KMS-11 (cell line): ENCODE measurements at regions not wholly inside any gene's neighbourhood (a gene's known extent, or its start where the extent isn't known, plus 50 kb on each side); places are given as distances from the start of the nearest gene placed in this dataset.

Experiments
- H2AFZ ChIP-seq: fragments of 200-600 bp; sonication (generic); 2 replicates; pipeline ENCODE4 v1.6.1; 2016; ENCODE audit warnings: antibody characterized with exemption, mixed run types, low read depth
- H3K27ac ChIP-seq: fragments of 200-600 bp; sonication (generic); 2 replicates; pipeline ENCODE4 v1.6.1; 2016; ENCODE audit warnings: mild to moderate bottlenecking, mixed run types
- H3K27me3 ChIP-seq: fragments of 200-600 bp; sonication (generic); 2 replicates; pipeline ENCODE4 v1.6.1; 2017; ENCODE audit warnings: mild to moderate bottlenecking, low read depth, mixed run types, moderate library complexity; ENCODE audit not compliant: insufficient read depth
- H3K36me3 ChIP-seq: fragments of 200-600 bp; sonication (generic); 2 replicates; pipeline ENCODE4 v1.6.1; 2017; ENCODE audit warnings: mild to moderate bottlenecking, mixed run types; ENCODE audit not compliant: insufficient read depth
- H3K4me1 ChIP-seq: fragments of 200-600 bp; sonication (generic); 2 replicates; pipeline ENCODE4 v1.6.1; 2016; ENCODE audit warnings: mild to moderate bottlenecking, low read depth, mixed run types; ENCODE audit not compliant: poor library complexity, severe bottlenecking
- H3K4me2 ChIP-seq: fragments of 200-600 bp; sonication (generic); 2 replicates; pipeline ENCODE4 v1.7.0; 2016; ENCODE audit warnings: mild to moderate bottlenecking, mixed run types
- H3K4me3 ChIP-seq: fragments of 200-600 bp; sonication (generic); IDR thresholded peaks from 2 replicates; pipeline ENCODE4 v1.6.1; 2017; ENCODE audit warnings: low read depth, low read length, mixed read lengths; ENCODE audit not compliant: insufficient read depth
- H3K79me2 ChIP-seq: fragments of 200-600 bp; sonication (generic); 2 replicates; pipeline ENCODE4 v1.6.1; 2016; ENCODE audit warnings: low read depth, mixed run types; ENCODE audit not compliant: insufficient read depth
- H3K9ac ChIP-seq: fragments of 200-600 bp; sonication (generic); 2 replicates; pipeline ENCODE4 v1.6.1; 2016; ENCODE audit warnings: mild to moderate bottlenecking, mixed run types
- H4K20me1 ChIP-seq: fragments of 200-600 bp; sonication (generic); 2 replicates; pipeline ENCODE4 v1.6.1; 2016; ENCODE audit warnings: mild to moderate bottlenecking, mixed run types; ENCODE audit not compliant: insufficient read depth
- TF ChIP-seq, protein P1 (sequence below): fragments of 200-600 bp; sonication (generic); conservative IDR thresholded peaks from 2 replicates; pipeline ENCODE4 v1.6.1; 2017; ENCODE audit warnings: low read depth, mild to moderate bottlenecking, antibody characterized with exemption, low read length, moderate library complexity, mixed read lengths

DNA sequence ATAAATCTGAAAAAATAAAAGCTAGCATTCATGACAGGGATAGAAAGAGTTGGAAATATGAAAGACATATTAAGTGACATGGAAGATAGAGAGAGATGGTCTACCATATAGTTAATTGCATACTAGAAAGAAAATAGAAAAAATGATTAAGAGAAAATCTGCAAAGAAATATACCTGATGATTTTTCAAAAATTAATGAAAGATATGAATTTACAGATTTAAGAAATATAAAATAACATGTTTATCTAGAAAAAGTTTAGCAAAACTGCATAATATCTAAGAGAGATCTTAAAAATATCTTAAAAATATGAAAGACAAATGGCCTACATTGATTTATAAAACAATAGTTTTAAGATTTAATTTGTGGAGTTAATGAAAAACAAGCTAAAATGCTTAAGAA is 219.1 kb upstream of the RPS23 start:
- Histone ChIP-seq H3K36me3 (no peaks in the 10 kb centered on the region), H3K4me2 (no peak overlapping the region), H3K79me2 (no peaks in the 10 kb centered on the region), H3K27ac (no peak overlapping the region), H3K27me3 (no peaks in the 10 kb centered on the region), H4K20me1 (no peaks in the 10 kb centered on the region), H3K4me1 (peaks cover 22% of the 10 kb centered on the region), H2AFZ (no peak overlapping the region), H3K9ac (no peak overlapping the region), H3K4me3 (no peak overlapping the region)
- TF ChIP-seq, protein P1, sequence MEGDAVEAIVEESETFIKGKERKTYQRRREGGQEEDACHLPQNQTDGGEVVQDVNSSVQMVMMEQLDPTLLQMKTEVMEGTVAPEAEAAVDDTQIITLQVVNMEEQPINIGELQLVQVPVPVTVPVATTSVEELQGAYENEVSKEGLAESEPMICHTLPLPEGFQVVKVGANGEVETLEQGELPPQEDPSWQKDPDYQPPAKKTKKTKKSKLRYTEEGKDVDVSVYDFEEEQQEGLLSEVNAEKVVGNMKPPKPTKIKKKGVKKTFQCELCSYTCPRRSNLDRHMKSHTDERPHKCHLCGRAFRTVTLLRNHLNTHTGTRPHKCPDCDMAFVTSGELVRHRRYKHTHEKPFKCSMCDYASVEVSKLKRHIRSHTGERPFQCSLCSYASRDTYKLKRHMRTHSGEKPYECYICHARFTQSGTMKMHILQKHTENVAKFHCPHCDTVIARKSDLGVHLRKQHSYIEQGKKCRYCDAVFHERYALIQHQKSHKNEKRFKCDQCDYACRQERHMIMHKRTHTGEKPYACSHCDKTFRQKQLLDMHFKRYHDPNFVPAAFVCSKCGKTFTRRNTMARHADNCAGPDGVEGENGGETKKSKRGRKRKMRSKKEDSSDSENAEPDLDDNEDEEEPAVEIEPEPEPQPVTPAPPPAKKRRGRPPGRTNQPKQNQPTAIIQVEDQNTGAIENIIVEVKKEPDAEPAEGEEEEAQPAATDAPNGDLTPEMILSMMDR = no peak

DNA sequence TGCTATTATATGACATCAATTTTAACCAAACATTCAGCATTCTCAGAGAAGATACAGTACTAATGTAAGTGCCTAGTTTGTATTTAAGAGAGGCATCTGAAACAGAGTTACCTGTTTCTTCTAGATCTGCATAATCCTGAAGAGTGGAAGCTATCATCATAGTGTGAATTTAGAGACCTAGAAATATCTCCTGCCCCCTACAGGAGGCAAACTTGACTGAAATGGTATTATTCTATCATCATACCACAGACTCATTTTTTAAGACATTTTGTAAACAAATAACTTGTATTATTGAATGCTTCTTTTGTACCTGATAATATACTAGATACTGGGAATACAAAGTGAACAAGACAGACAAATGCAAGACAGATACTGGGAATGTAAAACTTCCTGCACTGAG is 216.8 kb upstream of the RPS23 start:
- no peak overlapping the region for H3K4me3 ChIP-seq
- H3K4me1 ChIP-seq = peaks cover 8% of the 10 kb centered on the region
- no peaks in the 10 kb centered on the region for H3K27me3 ChIP-seq
- no peak overlapping the region for H3K9ac ChIP-seq
- TF ChIP-seq, protein P1 = no peak
- H3K27ac ChIP-seq = no peak overlapping the region
- no peak overlapping the region for H3K4me2 ChIP-seq
- H2AFZ ChIP-seq = no peak overlapping the region
- H3K36me3 ChIP-seq = no peaks in the 10 kb centered on the region
- no peaks in the 10 kb centered on the region for H4K20me1 ChIP-seq
- H3K79me2 ChIP-seq = no peaks in the 10 kb centered on the region

DNA sequence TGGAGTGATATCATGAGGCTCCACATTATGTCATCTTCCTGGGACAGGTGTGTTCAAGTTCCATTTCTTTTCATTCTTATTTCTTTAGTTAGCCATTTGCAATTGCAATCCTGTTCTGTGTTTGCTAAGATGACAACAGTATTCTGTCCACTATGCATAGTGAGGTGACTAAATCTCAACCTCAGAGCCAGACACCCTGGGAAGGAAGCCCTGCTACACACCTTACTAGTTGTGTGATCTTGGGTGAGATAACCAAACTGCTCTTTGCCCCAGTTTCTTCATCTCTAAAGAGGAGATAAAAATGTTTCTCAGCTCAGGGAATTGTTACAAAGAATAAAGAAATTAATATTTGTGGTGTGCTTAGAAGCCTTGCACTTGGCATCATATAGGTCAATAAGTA is 215.1 kb upstream of the RPS23 start:
- H3K4me1 ChIP-seq = no peaks in the 10 kb centered on the region
- H3K36me3 ChIP-seq = no peaks in the 10 kb centered on the region
- H3K27me3 ChIP-seq = no peaks in the 10 kb centered on the region
- no peaks in the 10 kb centered on the region for H3K79me2 ChIP-seq
- H3K27ac ChIP-seq = no peak overlapping the region
- TF ChIP-seq, protein P1 = no peak
- no peak overlapping the region for H2AFZ ChIP-seq
- no peaks in the 10 kb centered on the region for H4K20me1 ChIP-seq
- no peak overlapping the region for H3K4me3 ChIP-seq
- no peak overlapping the region for H3K9ac ChIP-seq
- no peak overlapping the region for H3K4me2 ChIP-seq

DNA sequence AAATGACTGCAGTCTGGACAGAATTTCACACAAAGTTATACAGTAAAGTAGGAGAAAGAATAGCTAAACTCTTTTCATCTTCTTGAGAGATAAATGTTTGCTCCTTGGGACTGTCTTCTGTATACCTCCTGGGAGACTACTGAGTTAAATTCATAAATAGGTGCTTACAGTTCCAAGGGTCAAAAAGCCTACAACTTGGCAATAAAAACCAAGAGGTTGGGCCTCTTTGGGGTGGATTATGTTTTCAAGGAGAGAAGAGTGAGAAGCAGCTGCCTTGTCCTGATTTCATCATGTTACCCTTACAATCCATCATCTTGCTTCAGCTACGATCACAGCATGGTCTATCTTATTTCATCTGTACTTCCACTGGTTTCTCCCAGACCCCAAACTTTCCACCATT is 213.2 kb upstream of the RPS23 start:
- H3K9ac ChIP-seq = no peak overlapping the region
- H3K4me3 ChIP-seq = no peak overlapping the region
- H2AFZ ChIP-seq = no peak overlapping the region
- no peak overlapping the region for H3K4me2 ChIP-seq
- H3K4me1 ChIP-seq = no peaks in the 10 kb centered on the region
- H3K27me3 ChIP-seq = no peaks in the 10 kb centered on the region
- H3K36me3 ChIP-seq = no peaks in the 10 kb centered on the region
- no peak overlapping the region for H3K27ac ChIP-seq
- H3K79me2 ChIP-seq = no peaks in the 10 kb centered on the region
- TF ChIP-seq, protein P1 = no peak
- no peaks in the 10 kb centered on the region for H4K20me1 ChIP-seq

DNA sequence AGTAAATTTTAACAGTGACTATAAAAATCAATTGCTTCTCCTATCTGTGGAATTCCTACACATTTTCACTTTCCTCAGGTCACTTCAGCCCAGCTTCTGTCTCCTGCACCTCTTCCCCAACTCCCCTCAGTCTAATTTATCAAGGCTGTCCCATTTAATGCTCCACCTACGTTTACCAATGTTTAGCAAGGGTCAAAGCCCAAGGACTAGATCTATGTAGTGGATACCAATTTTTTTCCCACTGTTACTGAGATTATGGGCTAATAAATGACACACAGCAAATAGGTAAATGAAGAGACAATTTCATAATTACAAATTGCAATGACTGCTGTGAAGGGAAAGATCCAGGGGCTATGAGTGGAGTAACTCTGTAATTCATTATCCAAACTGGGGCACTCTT is 211.5 kb upstream of the RPS23 start:
- Histone ChIP-seq H3K36me3 (no peaks in the 10 kb centered on the region), H3K4me2 (no peak overlapping the region), H3K9ac (no peak overlapping the region), H3K4me3 (no peak overlapping the region), H3K27ac (no peak overlapping the region), H2AFZ (no peak overlapping the region), H4K20me1 (no peaks in the 10 kb centered on the region), H3K79me2 (no peaks in the 10 kb centered on the region), H3K27me3 (no peaks in the 10 kb centered on the region), H3K4me1 (no peaks in the 10 kb centered on the region)
- TF ChIP-seq, protein P1 = no peak
